ENCODE measurements at regions not wholly inside any gene's neighbourhood (a gene's known extent, or its start where the extent isn't known, plus 50 kb on each side); places are given as distances from the start of the nearest gene placed in this dataset.

- DNase-seq, result no peak
These were observed 65.1 kb upstream of the FBRSL1 start for GRCh38 chr12:132424811-132425210.

GRCh38 chr12:132423820-132424645, 65.9 kb upstream of the FBRSL1 start:
- no peak for DNase-seq

GRCh38 chr12:132423251-132423819, 66.6 kb upstream of the FBRSL1 start:
- DNase-seq, result no peak

- DNase-seq, result no peak
These were observed 67.4 kb upstream of the FBRSL1 start for GRCh38 chr12:132422381-132423043.

GRCh38 chr12:132422040-132422380, 67.9 kb upstream of the FBRSL1 start:
- DNase-seq, result no peak

- DNase-seq, result no peak
These were observed 70.2 kb upstream of the FBRSL1 start for GRCh38 chr12:132419631-132420246.

- no peak for DNase-seq
These were observed 71.5 kb upstream of the FBRSL1 start for GRCh38 chr12:132418393-132418925.

- no peak for DNase-seq
These were observed 72.2 kb upstream of the FBRSL1 start for GRCh38 chr12:132417741-132418140.

GRCh38 chr12:132416827-132417226, 73.1 kb upstream of the FBRSL1 start:
- no peak for DNase-seq

GRCh38 chr12:132416121-132416673, 73.8 kb upstream of the FBRSL1 start:
- no peak for DNase-seq

- DNase-seq, result no peak
These were observed 74.4 kb upstream of the FBRSL1 start for GRCh38 chr12:132415327-132416120.

GRCh38 chr12:132414634-132415326, 75.2 kb upstream of the FBRSL1 start:
- DNase-seq, result peak; percentile 71

GRCh38 chr12:132413931-132414588, 75.9 kb upstream of the FBRSL1 start:
- no peak for DNase-seq

- no peak for DNase-seq
These were observed 78.5 kb upstream of the FBRSL1 start for GRCh38 chr12:132411457-132411856.

- no peak for DNase-seq
These were observed 79.1 kb upstream of the FBRSL1 start for GRCh38 chr12:132410849-132411248.

- DNase-seq, result no peak
These were observed 79.7 kb upstream of the FBRSL1 start for GRCh38 chr12:132410296-132410625.

- DNase-seq, result no peak
These were observed 80.3 kb upstream of the FBRSL1 start for GRCh38 chr12:132409495-132410295.

- no peak for DNase-seq
These were observed 79.5 kb upstream of the GALNT9 start for GRCh38 chr12:132408626-132409494.

- no peak for DNase-seq
These were observed 78.6 kb upstream of the GALNT9 start for GRCh38 chr12:132407992-132408391.
